ENCODE measurements at regions not wholly inside any gene's neighbourhood (a gene's known extent, or its start where the extent isn't known, plus 50 kb on each side); places are given as distances from the start of the nearest gene placed in this dataset.
A peak's percentile ranks its signal among the peaks of the same experiment; 100 is the strongest.

DNA sequence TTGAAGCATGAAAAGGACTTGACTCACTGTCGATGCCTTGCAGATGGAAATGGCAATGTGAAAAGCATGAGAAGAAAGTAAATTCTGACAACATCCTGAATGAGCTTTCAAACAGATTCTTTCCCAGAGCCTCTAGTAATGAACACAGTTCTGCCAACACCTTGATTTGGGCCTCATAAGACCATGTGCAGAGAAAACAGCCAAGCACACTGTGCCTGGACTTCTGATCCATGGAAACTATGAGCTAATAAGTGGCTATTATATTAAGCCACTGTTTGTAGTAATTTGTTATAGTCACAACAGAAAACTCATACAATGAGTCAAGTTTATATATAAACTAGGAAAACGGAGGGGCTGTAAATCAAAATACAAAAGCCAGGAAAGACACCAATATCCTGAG lies 477.3 kb downstream of the MBD2 start:
- no peak for DNase-seq

- DNase-seq, result no peak
Observed at GRCh38 chr18:53745986-53746385, 478.5 kb downstream of the MBD2 start.

GRCh38 chr18:53745224-53745967 lies 479.1 kb downstream of the MBD2 start:
- no peak for DNase-seq

GRCh38 chr18:53739700-53740099 lies 484.8 kb downstream of the MBD2 start:
- DNase-seq, result no peak

GRCh38 chr18:53735526-53735925 lies 488.9 kb downstream of the MBD2 start:
- DNase-seq, result no peak

- no peak for DNase-seq
Observed at GRCh38 chr18:53715243-53715853, 509.1 kb downstream of the MBD2 start.

DNA sequence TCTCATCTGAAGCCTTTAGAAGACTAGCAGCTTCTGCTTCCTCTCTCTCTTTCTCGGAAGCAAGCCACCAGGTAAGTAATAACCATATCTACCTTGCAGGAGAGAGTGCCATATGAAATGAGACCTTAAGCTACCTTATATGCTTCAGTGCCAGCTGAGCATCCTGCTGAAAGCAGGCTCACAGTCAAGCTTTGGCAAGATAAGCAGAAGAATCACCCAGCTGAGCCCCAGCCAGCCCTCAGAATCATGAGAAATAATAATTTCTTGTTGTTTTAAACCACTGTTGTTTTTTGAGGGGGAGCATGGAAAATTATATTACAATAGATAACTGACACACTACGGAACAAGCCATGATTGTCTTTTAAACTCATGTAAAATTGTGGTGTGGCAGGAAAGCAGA lies 514.4 kb downstream of the MBD2 start:
- DNase-seq, result no peak

GRCh38 chr18:53702480-53702879 lies 522.0 kb downstream of the MBD2 start:
- DNase-seq, result no peak

GRCh38 chr18:53701697-53702096 lies 522.8 kb downstream of the MBD2 start:
- no peak for DNase-seq

DNA sequence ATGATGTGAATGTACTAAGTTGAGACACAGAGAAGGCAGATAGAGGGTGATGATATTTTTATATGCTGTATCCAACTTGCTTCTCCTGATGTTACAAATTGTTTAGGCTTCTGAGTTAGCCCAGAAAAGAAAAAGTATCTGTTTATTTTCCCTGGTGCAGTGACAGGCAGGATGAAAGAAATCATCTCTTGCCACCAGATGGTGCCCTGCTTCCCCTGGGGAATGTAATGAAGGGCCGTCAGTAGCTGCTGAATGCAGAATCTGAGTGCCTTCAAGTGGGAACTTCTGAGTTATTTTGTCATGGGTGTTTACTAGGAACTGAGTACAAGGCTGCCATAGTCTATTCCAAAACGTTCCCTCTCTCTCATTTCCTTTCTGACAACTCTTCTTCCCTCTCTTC lies 525.6 kb downstream of the MBD2 start:
- peak; percentile 69 for DNase-seq

- DNase-seq, result no peak
Observed at GRCh38 chr18:53689886-53690285, 534.6 kb downstream of the MBD2 start.

DNA sequence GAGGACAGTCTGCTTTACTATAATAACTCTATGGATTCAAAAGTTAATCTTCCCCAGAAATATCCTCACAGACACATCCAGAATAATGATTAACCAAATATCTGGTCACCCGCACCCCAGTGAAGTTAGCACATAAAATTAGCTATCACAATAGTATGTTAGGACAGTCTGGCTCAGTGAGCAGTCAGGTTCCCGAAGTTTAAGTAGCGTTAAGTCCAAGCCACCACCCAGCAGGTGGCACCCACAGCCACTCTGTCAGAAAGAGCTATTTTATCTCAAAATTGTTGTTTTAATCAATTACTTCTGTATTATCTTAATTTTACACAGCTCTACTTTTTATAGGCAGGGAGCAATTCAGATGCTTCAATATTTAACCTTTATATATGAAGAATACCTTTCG lies 537.5 kb downstream of the MBD2 start:
- DNase-seq, result no peak

DNA sequence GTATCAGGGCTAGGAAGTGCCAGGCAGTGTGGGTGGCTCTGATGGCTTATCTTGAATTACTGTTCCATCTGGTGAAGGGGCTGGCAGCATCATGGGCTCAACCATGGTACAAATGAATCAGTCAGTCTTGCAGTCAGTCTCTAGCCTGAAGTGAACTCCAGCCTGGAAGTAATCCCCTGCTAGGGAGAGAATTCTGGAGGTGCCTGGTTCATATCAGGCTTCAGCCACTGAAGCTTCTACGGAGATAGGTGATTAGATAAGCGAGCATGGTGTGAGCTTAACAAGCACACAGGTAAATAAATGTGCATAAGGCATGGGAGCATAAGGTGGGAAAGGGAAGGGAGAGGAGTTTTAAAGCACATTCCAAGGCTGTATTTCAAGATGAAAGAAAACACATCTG lies 541.7 kb downstream of the MBD2 start:
- no peak for DNase-seq

DNA sequence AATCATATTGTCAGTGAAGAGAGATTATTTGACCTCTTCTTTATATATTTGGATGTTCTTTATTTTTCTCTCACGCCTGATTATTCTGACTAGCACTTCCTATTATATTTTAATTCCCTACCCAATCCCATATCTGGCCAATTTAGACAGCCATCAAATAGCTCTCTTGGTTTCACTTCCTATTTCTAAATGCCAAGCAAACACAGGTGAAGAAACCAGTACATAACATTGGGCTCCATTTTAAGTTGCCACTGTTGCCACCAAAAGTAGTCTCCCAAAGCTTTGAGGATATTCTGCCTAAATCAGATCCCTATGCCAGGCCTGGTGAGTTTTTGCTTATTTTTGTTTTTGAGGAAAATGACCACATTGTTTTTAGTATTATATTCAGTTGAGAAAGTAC lies 547.0 kb downstream of the MBD2 start:
- no peak for DNase-seq

- no peak for DNase-seq
Observed at GRCh38 chr18:53665701-53666100, 558.8 kb downstream of the MBD2 start.

DNA sequence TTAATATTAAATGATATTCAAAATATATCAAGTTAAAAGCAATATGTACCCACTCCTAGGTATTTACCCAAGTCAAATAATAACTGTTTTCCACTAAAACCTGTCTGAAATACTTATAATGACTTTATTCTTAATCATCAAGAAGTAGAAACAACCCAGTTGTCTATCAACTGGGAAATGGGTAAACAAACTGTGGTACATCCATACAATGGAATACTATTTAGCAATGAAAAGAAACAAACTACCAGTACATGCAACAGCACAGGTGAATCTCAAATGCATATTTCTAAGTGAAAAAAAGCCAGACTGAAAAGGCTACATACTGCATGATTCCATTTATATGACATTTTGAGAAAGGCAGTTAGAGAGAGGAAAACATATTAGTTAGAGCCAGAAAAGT lies 559.9 kb downstream of the MBD2 start:
- no peak for DNase-seq

DNA sequence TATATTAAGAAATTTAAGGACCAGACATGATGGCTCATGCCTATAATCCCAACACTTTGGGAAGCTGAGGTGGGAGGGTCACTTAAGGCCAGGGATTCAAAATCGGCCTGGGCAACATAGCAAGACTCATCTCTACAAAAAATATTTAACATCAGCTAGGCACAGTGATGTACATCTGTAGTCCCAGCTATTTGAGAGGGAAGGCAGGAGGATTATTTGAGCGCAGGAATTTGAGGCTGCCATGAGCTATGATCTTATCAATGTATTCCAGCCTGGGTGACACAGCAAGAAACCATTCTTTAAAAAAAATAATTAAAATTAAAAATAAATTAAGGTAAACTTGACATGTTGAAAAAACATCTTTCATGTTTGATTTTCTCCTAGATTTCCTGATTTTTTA lies 564.2 kb downstream of the MBD2 start:
- no peak for DNase-seq

GRCh38 chr18:53657257-53657656 lies 567.2 kb downstream of the MBD2 start:
- DNase-seq, result no peak

- DNase-seq, result no peak
Observed at GRCh38 chr18:53649621-53650020, 574.8 kb downstream of the MBD2 start.

DNA sequence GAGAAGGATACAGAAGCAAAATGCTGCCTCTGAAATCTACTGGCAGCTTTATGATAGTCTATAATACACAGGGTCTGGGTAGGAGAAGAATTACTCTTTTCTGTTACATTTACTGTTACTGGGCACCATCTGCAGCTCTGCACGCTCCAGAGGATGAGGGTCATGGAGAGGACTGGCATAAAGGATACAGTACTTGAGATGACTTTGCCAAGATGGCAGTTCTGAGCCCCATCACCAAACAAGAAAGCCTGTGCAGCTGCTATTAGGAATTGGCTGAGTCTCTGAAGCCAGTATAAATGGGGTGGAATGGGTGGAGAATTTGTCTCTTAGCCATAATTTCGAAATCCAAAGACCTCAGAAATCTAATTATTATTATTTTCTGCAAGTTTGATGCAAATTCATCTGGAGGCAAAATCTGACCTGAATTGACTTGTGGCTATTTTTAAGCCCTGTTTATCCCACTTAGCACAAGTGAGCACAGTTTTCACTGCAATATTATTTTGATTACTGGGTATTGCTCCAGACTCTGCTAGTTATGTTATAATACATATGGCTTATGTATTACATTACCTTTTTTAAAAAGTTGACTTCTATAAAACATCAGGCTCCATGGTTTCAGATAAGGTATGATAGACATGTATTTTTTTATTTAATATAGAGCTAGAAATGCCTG lies 579.5 kb downstream of the MBD2 start:
- peak; percentile 79 for DNase-seq

- no peak for DNase-seq
Observed at GRCh38 chr18:53639687-53640086, 584.8 kb downstream of the MBD2 start.

DNA sequence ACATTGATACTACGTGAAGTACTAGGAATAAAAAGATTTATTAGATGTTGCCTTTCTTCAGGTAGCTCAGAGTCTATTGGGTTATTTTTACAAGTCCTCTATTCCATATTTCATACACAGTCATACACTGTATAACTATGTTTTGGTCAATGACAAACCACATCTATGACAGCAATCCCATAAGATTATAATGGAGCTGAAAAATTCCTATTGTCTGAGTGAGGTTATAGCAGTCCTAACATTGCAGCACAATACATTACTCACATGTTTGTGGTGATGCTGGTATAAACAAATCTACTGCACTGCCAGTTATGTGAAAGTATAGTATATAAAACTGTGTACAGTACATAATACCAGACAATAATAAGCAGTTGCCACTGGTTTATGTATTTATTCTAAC lies 595.1 kb downstream of the MBD2 start:
- no peak for DNase-seq

DNA sequence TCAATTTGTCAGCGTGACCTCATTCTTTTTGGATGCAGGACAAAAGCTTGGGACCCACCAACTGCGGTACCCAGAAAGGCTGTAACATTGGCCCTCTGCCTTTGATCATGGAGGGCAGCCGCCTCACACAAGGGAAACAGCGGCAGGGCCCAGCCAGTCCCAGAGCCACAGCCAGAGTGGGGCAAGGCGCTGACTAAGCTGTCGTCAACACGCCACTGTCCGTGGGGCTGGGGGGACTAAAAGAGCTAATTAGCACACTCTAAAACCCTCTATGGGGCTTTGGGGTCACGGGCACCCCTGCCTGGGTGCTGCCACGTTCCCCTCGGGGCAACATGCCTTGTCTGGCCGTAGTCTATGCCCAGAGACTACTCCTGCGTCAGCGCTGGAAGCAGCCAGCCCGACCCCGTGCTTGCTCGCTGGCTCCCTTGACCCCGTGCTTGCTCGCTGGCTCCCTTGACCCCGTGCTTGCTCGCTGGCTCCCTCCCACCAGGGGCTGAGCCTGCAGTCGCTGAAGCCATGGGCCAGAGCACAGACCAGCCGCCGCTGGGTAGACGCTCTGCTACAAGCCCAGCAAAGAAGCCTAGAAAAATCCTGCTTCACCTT lies 598.4 kb downstream of the MBD2 start:
- no peak for DNase-seq

GRCh38 chr18:53610957-53611356 lies 613.5 kb downstream of the MBD2 start:
- DNase-seq, result no peak
